ENCODE measurements at regions not wholly inside any gene's neighbourhood (a gene's known extent, or its start where the extent isn't known, plus 50 kb on each side); places are given as distances from the start of the nearest gene placed in this dataset.

GRCh38 chr5:154626876-154627557, 128.2 kb upstream of the LARP1 start:
- no peak overlapping the region for H3K27ac ChIP-seq (ENCODE audit: low read depth)
- WGBS, result 76% methylated on average over 7 of the region's 7 CpGs
- H3K36me3 ChIP-seq (ENCODE audit: insufficient read depth), result no peaks in the 10 kb centered on the region
- DNase-seq (ENCODE audit: extremely low spot score), result no peak
- no peak overlapping the region for H3K4me3 ChIP-seq (ENCODE audit: low read depth, low read length)
- no peaks in the 10 kb centered on the region for H3K4me1 ChIP-seq (ENCODE audit: insufficient read depth)

GRCh38 chr5:154625031-154625430, 130.1 kb upstream of the LARP1 start:
- 85% methylated on average over 5 of the region's 5 CpGs for WGBS
- no peak for DNase-seq (ENCODE audit: extremely low spot score)
- no peak overlapping the region for H3K27ac ChIP-seq (ENCODE audit: low read depth)

GRCh38 chr5:154624341-154624740, 130.8 kb upstream of the LARP1 start:
- H3K27ac ChIP-seq (ENCODE audit: low read depth), result no peak overlapping the region
- no peaks in the 10 kb centered on the region for H3K36me3 ChIP-seq (ENCODE audit: insufficient read depth)
- H3K4me1 ChIP-seq (ENCODE audit: insufficient read depth), result no peaks in the 10 kb centered on the region
- 90% methylated on average over 3 of the region's 3 CpGs for WGBS
- no peak overlapping the region for H3K4me3 ChIP-seq (ENCODE audit: low read depth, low read length)
- no peak for DNase-seq (ENCODE audit: extremely low spot score)

More at GRCh38 chr5:154625031-154625430, 130.1 kb upstream of the LARP1 start:
- Histone ChIP-seq H3K4me1 (ENCODE audit: insufficient read depth) (no peaks in the 10 kb centered on the region), H3K4me3 (ENCODE audit: low read depth, low read length) (no peak overlapping the region), H3K36me3 (ENCODE audit: insufficient read depth) (no peaks in the 10 kb centered on the region)

GRCh38 chr5:154620411-154620810, 134.8 kb upstream of the LARP1 start:
- Histone ChIP-seq H3K36me3 (ENCODE audit: insufficient read depth) (no peaks in the 10 kb centered on the region), H3K4me3 (ENCODE audit: low read depth, low read length) (no peak overlapping the region), H3K4me1 (ENCODE audit: insufficient read depth) (no peaks in the 10 kb centered on the region), H3K27ac (ENCODE audit: low read depth) (no peak overlapping the region)
- 80% methylated on average over 1 of the region's 1 CpG for WGBS
- no peak for DNase-seq (ENCODE audit: extremely low spot score)

GRCh38 chr5:154618696-154619095, 136.5 kb upstream of the LARP1 start:
- Histone ChIP-seq H3K27ac (ENCODE audit: low read depth) (no peak overlapping the region), H3K4me3 (ENCODE audit: low read depth, low read length) (no peak overlapping the region), H3K36me3 (ENCODE audit: insufficient read depth) (no peaks in the 10 kb centered on the region), H3K4me1 (ENCODE audit: insufficient read depth) (no peaks in the 10 kb centered on the region)
- DNase-seq (ENCODE audit: extremely low spot score), result no peak

GRCh38 chr5:154614595-154614994, 136.6 kb upstream of the HAND1 start:
- H3K27ac ChIP-seq (ENCODE audit: low read depth), result no peak overlapping the region
- H3K36me3 ChIP-seq (ENCODE audit: insufficient read depth), result no peaks in the 10 kb centered on the region
- no peaks in the 10 kb centered on the region for H3K4me1 ChIP-seq (ENCODE audit: insufficient read depth)
- H3K4me3 ChIP-seq (ENCODE audit: low read depth, low read length), result no peak overlapping the region
- no peak for DNase-seq (ENCODE audit: extremely low spot score)
- 92% methylated on average over 2 of the region's 2 CpGs for WGBS

GRCh38 chr5:154614125-154614524, 136.1 kb upstream of the HAND1 start:
- DNase-seq (ENCODE audit: extremely low spot score), result no peak
- Histone ChIP-seq H3K27ac (ENCODE audit: low read depth) (no peak overlapping the region), H3K4me1 (ENCODE audit: insufficient read depth) (no peaks in the 10 kb centered on the region), H3K4me3 (ENCODE audit: low read depth, low read length) (no peak overlapping the region), H3K36me3 (ENCODE audit: insufficient read depth) (no peaks in the 10 kb centered on the region)
- WGBS, result 91% methylated on average over 1 of the region's 1 CpG

GRCh38 chr5:154612666-154613065, 134.6 kb upstream of the HAND1 start:
- H3K4me3 ChIP-seq (ENCODE audit: low read depth, low read length), result no peak overlapping the region
- 83% methylated on average over 5 of the region's 5 CpGs for WGBS
- no peak for DNase-seq (ENCODE audit: extremely low spot score)

GRCh38 chr5:154611341-154611767, 133.3 kb upstream of the HAND1 start:
- no peaks in the 10 kb centered on the region for H3K36me3 ChIP-seq (ENCODE audit: insufficient read depth)
- H3K27ac ChIP-seq (ENCODE audit: low read depth), result no peak overlapping the region
- 19% methylated on average over 23 of the region's 23 CpGs for WGBS
- no peaks in the 10 kb centered on the region for H3K4me1 ChIP-seq (ENCODE audit: insufficient read depth)
- H3K4me3 ChIP-seq (ENCODE audit: low read depth, low read length), result no peak overlapping the region
- DNase-seq (ENCODE audit: extremely low spot score), result no peak

More at GRCh38 chr5:154612666-154613065, 134.6 kb upstream of the HAND1 start:
- H3K36me3 ChIP-seq (ENCODE audit: insufficient read depth), result no peaks in the 10 kb centered on the region
- H3K27ac ChIP-seq (ENCODE audit: low read depth), result no peak overlapping the region
- no peaks in the 10 kb centered on the region for H3K4me1 ChIP-seq (ENCODE audit: insufficient read depth)

GRCh38 chr5:154610321-154611154, 132.5 kb upstream of the HAND1 start:
- DNase-seq (ENCODE audit: extremely low spot score), result no peak
- WGBS, result 3% methylated on average over 50 of the region's 50 CpGs
- no peaks in the 10 kb centered on the region for H3K4me1 ChIP-seq (ENCODE audit: insufficient read depth)
- no peak overlapping the region for H3K27ac ChIP-seq (ENCODE audit: low read depth)
- H3K4me3 ChIP-seq (ENCODE audit: low read depth, low read length), result no peak overlapping the region
- H3K36me3 ChIP-seq (ENCODE audit: insufficient read depth), result no peaks in the 10 kb centered on the region

- no peaks in the 10 kb centered on the region for H3K4me1 ChIP-seq (ENCODE audit: insufficient read depth)
- 88% methylated on average over 3 of the region's 3 CpGs for WGBS
- no peak overlapping the region for H3K4me3 ChIP-seq (ENCODE audit: low read depth, low read length)
- DNase-seq (ENCODE audit: extremely low spot score), result no peak
- no peak overlapping the region for H3K27ac ChIP-seq (ENCODE audit: low read depth)
- no peaks in the 10 kb centered on the region for H3K36me3 ChIP-seq (ENCODE audit: insufficient read depth)
Observed at GRCh38 chr5:154609251-154609650, 131.2 kb upstream of the HAND1 start.

- Histone ChIP-seq H3K27ac (ENCODE audit: low read depth) (no peak overlapping the region), H3K4me1 (ENCODE audit: insufficient read depth) (no peaks in the 10 kb centered on the region), H3K36me3 (ENCODE audit: insufficient read depth) (no peaks in the 10 kb centered on the region), H3K4me3 (ENCODE audit: low read depth, low read length) (no peak overlapping the region)
- WGBS, result 62% methylated on average over 7 of the region's 7 CpGs
- DNase-seq (ENCODE audit: extremely low spot score), result no peak
Observed at GRCh38 chr5:154608531-154609011, 130.5 kb upstream of the HAND1 start.

GRCh38 chr5:154607746-154608145, 129.7 kb upstream of the HAND1 start:
- Histone ChIP-seq H3K27ac (ENCODE audit: low read depth) (no peak overlapping the region), H3K36me3 (ENCODE audit: insufficient read depth) (no peaks in the 10 kb centered on the region), H3K4me1 (ENCODE audit: insufficient read depth) (peaks cover 2% of the 10 kb centered on the region), H3K4me3 (ENCODE audit: low read depth, low read length) (no peak overlapping the region)
- DNase-seq (ENCODE audit: extremely low spot score), result no peak
- 92% methylated on average over 4 of the region's 4 CpGs for WGBS

GRCh38 chr5:154606246-154606645, 128.2 kb upstream of the HAND1 start:
- no peak overlapping the region for H3K4me3 ChIP-seq (ENCODE audit: low read depth, low read length)
- no peak for DNase-seq (ENCODE audit: extremely low spot score)
- peaks cover 2% of the 10 kb centered on the region for H3K4me1 ChIP-seq (ENCODE audit: insufficient read depth)
- WGBS, result 86% methylated on average over 4 of the region's 4 CpGs
- H3K36me3 ChIP-seq (ENCODE audit: insufficient read depth), result no peaks in the 10 kb centered on the region
- H3K27ac ChIP-seq (ENCODE audit: low read depth), result no peak overlapping the region
